H1 (cell line): ENCODE measurements at regions not wholly inside any gene's neighbourhood (a gene's known extent, or its start where the extent isn't known, plus 50 kb on each side); places are given as distances from the start of the nearest gene placed in this dataset.

Experiments used
- CTCF ChIA-PET: fragments of 300-600 bp; sonication (Branson Sonifier 250); formaldehyde crosslinking; loops from one replicate; lab custom pipeline; 2021; ENCODE audit not compliant: partially characterized antibody; lab: Charles Lee
- POLR2A ChIA-PET: fragments of 300-600 bp; sonication (Branson Sonifier 250); formaldehyde crosslinking; loops from one replicate; lab custom pipeline; 2021; ENCODE audit warnings: inconsistent platforms; ENCODE audit not compliant: partially characterized antibody; lab: Charles Lee
- DNase-seq, 2 experiments: peaks; one replicate each; pipeline versions ENCODE4 v3.0.0 to v3.0.0-alpha.2; 2010 to 2022; ENCODE audit warnings: low spot score in 2 of 2, low read depth in 1 of 2, mixed read lengths in 1 of 2
- FAIRE-seq: peaks from 2 replicates; lab custom pipeline; 2011; peaks lifted over from hg19 to GRCh38; lab: Jason Lieb, UNC
- H2AFZ ChIP-seq: 2 replicates; pipeline ENCODE4 v1.8.1; 2012; ENCODE audit warnings: low read length, inconsistent platforms
- H2AK5ac ChIP-seq: 2 replicates; pipeline ENCODE4 v1.6.1; 2013; ENCODE audit warnings: low read depth, low read length
- H2BK120ac ChIP-seq: replicated peaks from 2 replicates; pipeline ENCODE3; 2013; ENCODE audit warnings: low read depth, low read length, inconsistent platforms
- H2BK12ac ChIP-seq: 2 replicates; pipeline ENCODE4 v1.6.1; 2013; ENCODE audit warnings: low read depth, low read length
- H2BK15ac ChIP-seq: 2 replicates; pipeline ENCODE4 v1.6.1; 2013; ENCODE audit warnings: low read length
- H2BK20ac ChIP-seq: 2 replicates; pipeline ENCODE4 v1.6.1; 2013; ENCODE audit warnings: low read length
- H2BK5ac ChIP-seq: 2 replicates; pipeline ENCODE4 v1.6.1; 2013; ENCODE audit warnings: low read depth, low read length
- H3K14ac ChIP-seq: 2 replicates; pipeline ENCODE4 v1.6.1; 2013; ENCODE audit warnings: inconsistent platforms; ENCODE audit not compliant: insufficient read length
- H3K18ac ChIP-seq: 2 replicates; pipeline ENCODE4 v1.6.1; 2013; ENCODE audit warnings: low read length; ENCODE audit errors: extremely low read depth
- H3K23ac ChIP-seq: 2 replicates; pipeline ENCODE4 v1.6.1; 2013; ENCODE audit warnings: inconsistent platforms; ENCODE audit not compliant: insufficient read length
- H3K23me2 ChIP-seq: 2 replicates; pipeline ENCODE4 v1.6.1; 2013; ENCODE audit warnings: low read depth, low read length
- H3K27ac ChIP-seq: 2 replicates; pipeline ENCODE4 v1.6.1; 2011; ENCODE audit warnings: low read depth, low read length, inconsistent platforms
- H3K27me3 ChIP-seq, 4 experiments: replicated peaks in 1 of 4; 1 replicate in 1 of 4; 2 replicates in 3 of 4; pipeline versions ENCODE4 v1.6.1 to v1.8.1; 2011 to 2013; ENCODE audit warnings: low read length in 3 of 4, mild to moderate bottlenecking in 3 of 4, inconsistent platforms in 2 of 4, mixed read lengths in 2 of 4, moderate library complexity in 1 of 4; ENCODE audit not compliant: control insufficient read depth in 3 of 4, insufficient read depth in 3 of 4; ENCODE audit errors: extremely low read depth in 1 of 4
- H3K36me3 ChIP-seq, 4 experiments: 2 replicates each; pipeline versions ENCODE4 v1.6.1 to v1.8.1; 2011 to 2013; ENCODE audit warnings: mild to moderate bottlenecking in 4 of 4, low read length in 3 of 4, moderate library complexity in 2 of 4, control low read depth in 1 of 4, inconsistent platforms in 1 of 4; ENCODE audit not compliant: insufficient read depth in 4 of 4, control insufficient read depth in 2 of 4
- H3K4ac ChIP-seq: replicated peaks from 2 replicates; pipeline ENCODE3; 2013; ENCODE audit warnings: low read length, low read depth, mixed read lengths, inconsistent platforms; ENCODE audit not compliant: insufficient read length
- H3K4me1 ChIP-seq, 4 experiments: replicated peaks in 1 of 4; 1 replicate in 1 of 4; 2 replicates in 3 of 4; pipeline versions ENCODE4 v1.6.1 to v1.8.1; 2011 to 2013; ENCODE audit warnings: low read length in 3 of 4, inconsistent platforms in 2 of 4, mixed read lengths in 1 of 4; ENCODE audit not compliant: insufficient read depth in 4 of 4, control insufficient read depth in 3 of 4
- H3K4me2 ChIP-seq, 2 experiments: 2 replicates each; pipeline versions ENCODE4 v1.6.1 to v1.8.1; 2011 to 2013; ENCODE audit warnings: low read depth in 2 of 2, low read length in 2 of 2, control low read depth in 1 of 2, inconsistent platforms in 1 of 2, mild to moderate bottlenecking in 1 of 2; ENCODE audit not compliant: insufficient read depth in 1 of 2
- H3K4me3 ChIP-seq, 4 experiments: fragments of 200-600, 300-600 bp in 1 of 4; sonication (generic), shearing (Covaris generic), sonication (Bioruptor Twin) in 1 of 4; 2 replicates each; pipeline versions ENCODE4 v1.5.1 to v1.8.1; 2011 to 2016; ENCODE audit warnings: low read length in 4 of 4, low read depth in 3 of 4, control low read depth in 2 of 4, inconsistent platforms in 2 of 4, mild to moderate bottlenecking in 2 of 4, mixed read lengths in 1 of 4, moderate library complexity in 1 of 4; ENCODE audit not compliant: insufficient read depth in 2 of 4; ENCODE audit errors: extremely low read depth in 1 of 4
- H3K56ac ChIP-seq: replicated peaks from 2 replicates; pipeline ENCODE3; 2013; ENCODE audit warnings: low read depth, mild to moderate bottlenecking, mixed read lengths, low read length, inconsistent platforms; ENCODE audit not compliant: insufficient read length
- H3K79me1 ChIP-seq: 2 replicates; pipeline ENCODE4 v1.6.1; 2013; ENCODE audit warnings: low read depth, low read length, control low read depth
- H3K79me2 ChIP-seq, 2 experiments: 2 replicates each; pipeline versions ENCODE4 v1.6.1 to v1.8.1; 2012 to 2013; ENCODE audit warnings: low read length in 2 of 2, mild to moderate bottlenecking in 2 of 2, inconsistent platforms in 1 of 2; ENCODE audit not compliant: insufficient read depth in 2 of 2, control insufficient read depth in 1 of 2
- H3K9ac ChIP-seq, 4 experiments: replicated peaks in 1 of 4; 1 replicate in 1 of 4; 2 replicates in 3 of 4; pipeline versions ENCODE4 v1.6.1 to v1.8.1; 2011 to 2013; ENCODE audit warnings: low read depth in 3 of 4, low read length in 3 of 4, control low read depth in 2 of 4, mild to moderate bottlenecking in 2 of 4, moderate library complexity in 2 of 4, inconsistent platforms in 1 of 4; ENCODE audit errors: extremely low read depth in 1 of 4
- H3K9me3 ChIP-seq, 2 experiments: 2 replicates each; pipeline versions ENCODE4 v1.6.1 to v1.8.1; 2012 to 2013; ENCODE audit warnings: mild to moderate bottlenecking in 2 of 2, moderate library complexity in 2 of 2, control low read depth in 1 of 2, inconsistent platforms in 1 of 2, low read depth in 1 of 2, low read length in 1 of 2, mixed read lengths in 1 of 2; ENCODE audit not compliant: insufficient read depth in 2 of 2
- H4K20me1 ChIP-seq, 2 experiments: replicated peaks in 1 of 2; 2 replicates each; pipeline versions ENCODE3 to v1.8.1; 2011 to 2013; ENCODE audit warnings: inconsistent platforms in 2 of 2, low read length in 2 of 2, mild to moderate bottlenecking in 1 of 2; ENCODE audit not compliant: insufficient read depth in 2 of 2, control insufficient read depth in 1 of 2
- H4K5ac ChIP-seq: 2 replicates; pipeline ENCODE4 v1.6.1; 2013; ENCODE audit warnings: low read length, low read depth, mixed read lengths, inconsistent platforms; ENCODE audit not compliant: insufficient read length
- H4K8ac ChIP-seq: 2 replicates; pipeline ENCODE4 v1.8.0; 2013; ENCODE audit warnings: mild to moderate bottlenecking, moderate library complexity, low read length, inconsistent platforms; ENCODE audit not compliant: insufficient read depth; ENCODE audit errors: extremely low read depth
- H4K91ac ChIP-seq: replicated peaks from 2 replicates; pipeline ENCODE3; 2013; ENCODE audit warnings: low read length, mixed read lengths, inconsistent platforms; ENCODE audit not compliant: insufficient read length
- BCL11A ChIP-seq, 2 experiments: IDR thresholded peaks; one replicate each; pipeline ENCODE4 v1.6.1; 2011; ENCODE audit warnings: low read depth in 2 of 2, low read length in 2 of 2, mild to moderate bottlenecking in 2 of 2
- CHD1 ChIP-seq: IDR thresholded peaks from 2 replicates; pipeline ENCODE4 v1.6.1; 2012; ENCODE audit warnings: low read depth, low read length, improper control_type of control experiment
- CREB1 ChIP-seq: IDR thresholded peaks from 2 replicates; pipeline ENCODE4 v1.6.1; 2012; ENCODE audit warnings: inconsistent platforms
- E2F6 ChIP-seq: IDR thresholded peaks from 2 replicates; pipeline ENCODE4 v1.6.1; 2012; ENCODE audit warnings: inconsistent platforms
- NRF1 ChIP-seq: IDR thresholded peaks from 2 replicates; pipeline ENCODE4 v1.6.1; 2011; ENCODE audit warnings: mild to moderate bottlenecking, low read depth, low read length, improper control_type of control experiment
- POLR2A ChIP-seq, 2 experiments: IDR thresholded peaks; 1 replicate in 1 of 2; 2 replicates in 1 of 2; pipeline ENCODE4 v1.6.1; 2011; ENCODE audit warnings: low read depth in 2 of 2, low read length in 2 of 2, mild to moderate bottlenecking in 2 of 2; ENCODE audit errors: control extremely low read depth in 1 of 2
- RAD21 ChIP-seq, 2 experiments: IDR thresholded peaks in 1 of 2; conservative IDR thresholded peaks in 1 of 2; 2 replicates each; pipeline ENCODE4 v1.6.1; 2011; ENCODE audit warnings: low read depth in 2 of 2, low read length in 2 of 2, improper control_type of control experiment in 1 of 2, inconsistent platforms in 1 of 2, mild to moderate bottlenecking in 1 of 2, moderate library complexity in 1 of 2
- RBBP5 ChIP-seq: IDR thresholded peaks from 2 replicates; pipeline ENCODE4 v1.7.1; 2012; ENCODE audit warnings: low read depth, mild to moderate bottlenecking, inconsistent platforms, low read length, moderate library complexity, borderline replicate concordance
- SAP30 ChIP-seq: fragments of 300-600 bp; sonication (generic); IDR thresholded peaks from 2 replicates; pipeline ENCODE4 v1.7.1; 2012; ENCODE audit warnings: low read length, moderate library complexity, mild to moderate bottlenecking, inconsistent platforms; ENCODE audit not compliant: insufficient read depth, insufficient replicate concordance
- SIRT6 ChIP-seq: IDR thresholded peaks from one replicate; pipeline ENCODE4 v1.7.1; 2012; ENCODE audit warnings: low read length, inconsistent platforms
- SP2 ChIP-seq: IDR thresholded peaks from 2 replicates; pipeline ENCODE4 v1.6.1; 2012; ENCODE audit warnings: mild to moderate bottlenecking, low read length, inconsistent platforms
- SP4 ChIP-seq: IDR thresholded peaks from 2 replicates; pipeline ENCODE4 v1.6.1; 2012; ENCODE audit warnings: low read length, inconsistent platforms
- SUZ12 ChIP-seq: fragments of 200-600 bp; sonication (generic); IDR thresholded peaks from 2 replicates; pipeline ENCODE4 v1.6.1; 2012; ENCODE audit warnings: mild to moderate bottlenecking, inconsistent platforms, low read length, moderate library complexity, mixed read lengths
- TBP ChIP-seq: IDR thresholded peaks from 2 replicates; pipeline ENCODE4 v1.6.1; 2011; ENCODE audit warnings: low read depth, low read length, improper control_type of control experiment
- TEAD4 ChIP-seq: IDR thresholded peaks from 2 replicates; pipeline ENCODE4 v1.6.1; 2012; ENCODE audit warnings: low read depth, low read length, inconsistent platforms, mixed read lengths
- YY1 ChIP-seq: IDR thresholded peaks from 2 replicates; pipeline ENCODE4 v1.6.1; 2011; ENCODE audit warnings: low read depth, mild to moderate bottlenecking, low read length
- WGBS, 2 experiments: shearing (Covaris generic) in 1 of 2; methylation state at CpG; one replicate each; pipeline versions ENCODE4 v1.1.6 to v1.1.7; 2013 to 2015; ENCODE audit warnings: low lambda C conversion rate in 2 of 2, mixed read lengths in 2 of 2, inconsistent platforms in 1 of 2, low coverage in 1 of 2, missing lambda C conversion rate in 1 of 2; ENCODE audit not compliant: insufficient replicate concordance in 2 of 2, insufficient coverage in 1 of 2, insufficient read length in 1 of 2; ENCODE audit errors: extremely low coverage in 1 of 2, missing lambda C conversion rate in 1 of 2; 5-methylcytosine and 5-hydroxymethylcytosine counted together

GRCh38 chr10:130587718-130588117, 451.5 kb downstream of the GLRX3 start:
- H3K9ac ChIP-seq = no peak overlapping the region
- no peak overlapping the region for H3K4ac ChIP-seq
- H4K91ac ChIP-seq = no peak overlapping the region
- no peak overlapping the region for H2AK5ac ChIP-seq
- H3K23ac ChIP-seq = no peak overlapping the region
- no peaks in the 10 kb centered on the region for H3K79me2 ChIP-seq
- no peak overlapping the region for H4K8ac ChIP-seq
- H2BK12ac ChIP-seq = no peak overlapping the region
- no peaks in the 10 kb centered on the region; a peak in 1 of 7 replicates for H3K27me3 ChIP-seq
- no peak overlapping the region for H3K14ac ChIP-seq
- H4K20me1 ChIP-seq = no peaks in the 10 kb centered on the region
- no peaks in the 10 kb centered on the region for H3K79me1 ChIP-seq
- H3K4me3 ChIP-seq = no peak overlapping the region
- ChIA-PET CTCF (interaction anchor here (1.0 to 1.3 kb wide), 3 partner anchors 20 to 195 kb away, joined by 3 read pairs; no protein-coding TSS in a partner anchor), POLR2A (no interaction called here)
- no peak overlapping the region; a peak in 2 of 4 replicates for H3K4me2 ChIP-seq
- H3K56ac ChIP-seq = no peak overlapping the region
- H3K27ac ChIP-seq = no peak overlapping the region
- H2BK20ac ChIP-seq = no peak overlapping the region
- H2BK120ac ChIP-seq = no peak overlapping the region
- H3K4me1 ChIP-seq = peaks cover 0 to 6% (median 3%) of the 10 kb centered on the region in 4 experiments; a peak in 3 of 7 replicates
- no peaks in the 10 kb centered on the region for H3K23me2 ChIP-seq
- H4K5ac ChIP-seq = no peak overlapping the region
- WGBS, 2 experiments = 75% methylated on average over 4 of the region's 4 CpGs; no CpG with 5 or more reads in 1 of the 2 experiments
- H3K9me3 ChIP-seq = no peaks in the 10 kb centered on the region
- DNase-seq (no peak), FAIRE-seq (no peak)
- no peak overlapping the region for H2BK5ac ChIP-seq
- H2AFZ ChIP-seq = no peak overlapping the region
- no peak overlapping the region for H3K18ac ChIP-seq
- H2BK15ac ChIP-seq = no peak overlapping the region
- no peaks in the 10 kb centered on the region for H3K36me3 ChIP-seq
- TF ChIP-seq RAD21 (IDR thresholded peaks at IDR 0.05 in 1 of 2, conservative IDR thresholded peaks at IDR 0.05 in 1 of 2; ENCODE audit: low read depth in 2 of 2, low read length in 2 of 2) (no peak), RBBP5 (no peak), SP2 (no peak), TEAD4 (no peak), YY1 (no peak), SIRT6 (no peak), SUZ12 (no peak), SP4 (no peak), CHD1 (no peak), BCL11A (IDR thresholded peaks at IDR 0.05; ENCODE audit: low read depth in 2 of 2, low read length in 2 of 2) (no peak), SAP30 (no peak), CREB1 (no peak), POLR2A (IDR thresholded peaks at IDR 0.05; ENCODE audit: control extremely low read depth in 1 of 2, low read depth in 2 of 2, low read length in 2 of 2) (no peak), E2F6 (no peak), TBP (no peak), NRF1 (no peak)
